ENCODE measurements at regions not wholly inside any gene's neighbourhood (a gene's known extent, or its start where the extent isn't known, plus 50 kb on each side); places are given as distances from the start of the nearest gene placed in this dataset.

DNA sequence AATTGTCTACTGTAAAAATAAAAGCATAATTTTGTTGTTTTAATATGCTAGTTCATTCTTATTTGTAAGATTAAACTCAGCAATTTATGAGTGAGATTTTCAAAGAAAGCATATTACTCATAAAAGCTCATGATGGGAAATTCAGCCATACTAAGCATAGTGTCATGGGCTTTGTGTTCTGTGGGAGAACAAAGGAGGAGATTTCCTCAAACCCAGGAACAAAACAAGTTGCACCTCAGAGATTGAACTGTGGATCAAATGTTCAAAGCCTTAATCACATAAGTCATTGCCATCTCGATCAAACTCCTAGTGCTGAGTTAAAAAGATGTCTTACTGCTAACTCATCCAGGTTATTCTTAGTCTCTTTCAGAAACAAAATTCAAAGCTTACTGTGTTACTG lies 85.6 kb upstream of the PDZRN3 start:
- TF ChIP-seq ATF3 (IDR thresholded peaks at IDR 0.05; ENCODE audit: borderline replicate concordance, extremely low read depth, low read depth, low read length) = no peak
- TF ChIP-seq HDAC2 (IDR thresholded peaks at IDR 0.05) = no peak
- ATAC-seq (no peak), FAIRE-seq (no peak), DNase-seq (ENCODE audit: low read depth, low spot score) (no peak)
- H3K4me1 ChIP-seq (ENCODE audit: control insufficient read depth, insufficient read depth, low read length) = no peaks in the 10 kb centered on the region
- no peaks in the 10 kb centered on the region for H3K27me3 ChIP-seq (replicated peaks in 1 of 2; ENCODE audit: control insufficient read depth in 2 of 2, insufficient read depth in 2 of 2, low read length in 1 of 2)
- ChIA-PET RAD21 (ENCODE audit: unreplicated experiment) (no interaction called here), CTCF (interaction anchor here (1.9 kb wide), 1 partner anchor 9 kb away, joined by 6 read pairs; no protein-coding TSS in a partner anchor), POLR2A (no interaction called here), SMC1A (ENCODE audit: uncharacterized antibody, unreplicated experiment) (no interaction called here)
- H2AFZ ChIP-seq (ENCODE audit: control insufficient read depth, low read depth, low read length) = no peak overlapping the region
- no peak overlapping the region for H3K9ac ChIP-seq (ENCODE audit: control insufficient read depth, insufficient read depth, low read length)
- in situ Hi-C loops (cut with MboI) (no loop called here), intact Hi-C loops (cut with micrococcal nuclease; ENCODE audit: unreplicated experiment) (no loop called here)
- H3K9me3 ChIP-seq (replicated peaks; ENCODE audit: control insufficient read depth, insufficient read depth, low read length) = no peaks in the 10 kb centered on the region
- no TSS peak for BruUV-seq (replicated peaks)
- no peaks in the 10 kb centered on the region for H3K79me2 ChIP-seq (ENCODE audit: control insufficient read depth, insufficient read depth, low read length)
- no peak overlapping the region for H3K4me2 ChIP-seq (ENCODE audit: control insufficient read depth, insufficient read depth)
- H3K4me3 ChIP-seq = no peak overlapping the region
- H3K27ac ChIP-seq (ENCODE audit: control insufficient read depth, insufficient read depth) = no peak overlapping the region
- H3K36me3 ChIP-seq (ENCODE audit: control insufficient read depth in 2 of 2, insufficient read depth in 2 of 2, low read length in 1 of 2) = no peaks in the 10 kb centered on the region
- 6% methylated on average over 1 of the region's 1 CpG for WGBS (ENCODE audit: insufficient coverage, insufficient replicate concordance, low lambda C conversion rate, missing lambda C conversion rate)
- no peaks in the 10 kb centered on the region for H4K20me1 ChIP-seq (ENCODE audit: control insufficient read depth, insufficient read depth)

DNA sequence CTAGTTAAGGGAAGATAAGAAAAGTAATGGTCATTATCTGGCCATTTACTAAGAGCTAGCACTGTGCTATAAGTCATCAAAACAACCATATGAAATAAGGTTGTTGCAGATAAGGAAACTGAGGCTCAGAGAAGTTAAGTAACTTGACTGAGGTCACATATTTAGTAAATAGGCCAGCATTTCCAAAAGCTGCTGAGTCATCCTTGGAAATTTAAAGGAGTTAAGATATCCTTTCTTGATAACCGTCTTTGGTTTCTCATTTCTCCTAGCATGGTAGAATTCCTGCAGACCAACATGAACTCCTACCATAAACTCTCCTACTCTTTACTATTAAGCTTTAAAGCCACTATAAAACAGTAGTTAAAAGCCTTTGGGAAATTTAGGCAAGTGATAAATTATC lies 85.0 kb upstream of the PDZRN3 start:
- H2AFZ ChIP-seq (ENCODE audit: control insufficient read depth, low read depth, low read length) = no peak overlapping the region
- H3K36me3 ChIP-seq (ENCODE audit: control insufficient read depth in 2 of 2, insufficient read depth in 2 of 2, low read length in 1 of 2) = no peaks in the 10 kb centered on the region
- H3K4me3 ChIP-seq = no peak overlapping the region
- ChIA-PET SMC1A (ENCODE audit: uncharacterized antibody, unreplicated experiment) (no interaction called here), RAD21 (ENCODE audit: unreplicated experiment) (no interaction called here), CTCF (interaction anchor here (1.9 kb wide), 1 partner anchor 9 kb away, joined by 6 read pairs; no protein-coding TSS in a partner anchor), POLR2A (no interaction called here)
- no peak for FAIRE-seq
- H3K4me2 ChIP-seq (ENCODE audit: control insufficient read depth, insufficient read depth) = no peak overlapping the region
- H3K4me1 ChIP-seq (ENCODE audit: control insufficient read depth, insufficient read depth, low read length) = no peaks in the 10 kb centered on the region
- in situ Hi-C loops (cut with MboI) (no loop called here), intact Hi-C loops (cut with micrococcal nuclease; ENCODE audit: unreplicated experiment) (no loop called here)
- H3K27ac ChIP-seq (ENCODE audit: control insufficient read depth, insufficient read depth) = no peak overlapping the region
- H3K9me3 ChIP-seq (replicated peaks; ENCODE audit: control insufficient read depth, insufficient read depth, low read length) = no peaks in the 10 kb centered on the region
- H4K20me1 ChIP-seq (ENCODE audit: control insufficient read depth, insufficient read depth) = no peaks in the 10 kb centered on the region
- no TSS peak for BruUV-seq (replicated peaks)
- H3K79me2 ChIP-seq (ENCODE audit: control insufficient read depth, insufficient read depth, low read length) = no peaks in the 10 kb centered on the region
- TF ChIP-seq ZZZ3 (IDR thresholded peaks at IDR 0.05; ENCODE audit: control insufficient read depth, insufficient read length, low read depth) (no peak), RAD51 (IDR thresholded peaks at IDR 0.05) (no peak)
- no peak for DNase-seq (ENCODE audit: low read depth, low spot score)
- ATAC-seq = no peak
- no peaks in the 10 kb centered on the region for H3K27me3 ChIP-seq (replicated peaks in 1 of 2; ENCODE audit: control insufficient read depth in 2 of 2, insufficient read depth in 2 of 2, low read length in 1 of 2)
- WGBS (ENCODE audit: insufficient coverage, insufficient replicate concordance, low lambda C conversion rate, missing lambda C conversion rate) = 63% methylated on average over 1 of the region's 1 CpG
- no peak overlapping the region for H3K9ac ChIP-seq (ENCODE audit: control insufficient read depth, insufficient read depth, low read length)

Measured in GM12878 (cell line).